ENCODE measurements at regions not wholly inside any gene's neighbourhood (a gene's known extent, or its start where the extent isn't known, plus 50 kb on each side); places are given as distances from the start of the nearest gene placed in this dataset.
"Not testable (repeated sequence)": the region's sequence is repeated elsewhere in the genome, so short reads cannot be mapped to it uniquely, and the experiment has no call there.

GRCh38 chr15:20289538-20290103 is 252.0 kb downstream of the GOLGA6L6 start:
- DNase-seq (ENCODE audit: low spot score): not testable (repeated sequence)

GRCh38 chr15:20288800-20289537 is 252.6 kb downstream of the GOLGA6L6 start:
- not testable (repeated sequence) for DNase-seq (ENCODE audit: low spot score)

- DNase-seq (ENCODE audit: low spot score): not testable (repeated sequence)
Observed at GRCh38 chr15:20286559-20286958, 255.0 kb downstream of the GOLGA6L6 start.

- DNase-seq (ENCODE audit: low spot score): not testable (repeated sequence)
Observed at GRCh38 chr15:20285696-20286300, 255.8 kb downstream of the GOLGA6L6 start.

- not testable (repeated sequence) for DNase-seq (ENCODE audit: low spot score)
Observed at GRCh38 chr15:20284891-20285535, 256.6 kb downstream of the GOLGA6L6 start.

- DNase-seq (ENCODE audit: low spot score): not testable (repeated sequence)
Observed at GRCh38 chr15:20283651-20284050, 257.9 kb downstream of the GOLGA6L6 start.

- not testable (repeated sequence) for DNase-seq (ENCODE audit: low spot score)
Observed at GRCh38 chr15:20282491-20282943, 259.1 kb downstream of the GOLGA6L6 start.

- DNase-seq (ENCODE audit: low spot score): not testable (repeated sequence)
Observed at GRCh38 chr15:20281567-20282275, 259.9 kb downstream of the GOLGA6L6 start.

- no peak for DNase-seq (ENCODE audit: low spot score)
Observed at GRCh38 chr15:20280933-20281463, 260.6 kb downstream of the GOLGA6L6 start.

GRCh38 chr15:20280141-20280932 is 261.3 kb downstream of the GOLGA6L6 start:
- not testable (repeated sequence) for DNase-seq (ENCODE audit: low spot score)

- not testable (repeated sequence) for DNase-seq (ENCODE audit: low spot score)
Observed at GRCh38 chr15:20279056-20279455, 262.5 kb downstream of the GOLGA6L6 start.

GRCh38 chr15:20278376-20278775 is 263.2 kb downstream of the GOLGA6L6 start:
- DNase-seq (ENCODE audit: low spot score): not testable (repeated sequence)

GRCh38 chr15:20277451-20277850 is 264.1 kb downstream of the GOLGA6L6 start:
- not testable (repeated sequence) for DNase-seq (ENCODE audit: low spot score)

GRCh38 chr15:20276312-20277114 is 265.1 kb downstream of the GOLGA6L6 start:
- not testable (repeated sequence) for DNase-seq (ENCODE audit: low spot score)

- DNase-seq (ENCODE audit: low spot score): not testable (repeated sequence)
Observed at GRCh38 chr15:20275373-20275967, 266.1 kb downstream of the GOLGA6L6 start.

GRCh38 chr15:20272422-20273184 is 269.0 kb downstream of the GOLGA6L6 start:
- no peak for DNase-seq (ENCODE audit: low spot score)

- no peak for DNase-seq (ENCODE audit: low spot score)
Observed at GRCh38 chr15:20271647-20272046, 270.0 kb downstream of the GOLGA6L6 start.

- DNase-seq (ENCODE audit: low spot score): not testable (repeated sequence)
Observed at GRCh38 chr15:20269956-20270355, 271.6 kb downstream of the GOLGA6L6 start.

- DNase-seq (ENCODE audit: low spot score): not testable (repeated sequence)
Observed at GRCh38 chr15:20267996-20268395, 273.6 kb downstream of the GOLGA6L6 start.

All from HuH-7 (cell line).